Neural progenitor cell (in vitro differentiated cells): ENCODE measurements at regions not wholly inside any gene's neighbourhood (a gene's known extent, or its start where the extent isn't known, plus 50 kb on each side); places are given as distances from the start of the nearest gene placed in this dataset.
A peak's percentile ranks its signal among the peaks of the same experiment; 100 is the strongest.

ENCODE experiments used
- DNase-seq: peaks from one replicate; pipeline ENCODE4 v3.0.0-alpha.2; 2016; ENCODE audit warnings: low spot score
- H2AFZ ChIP-seq: fragments of 200-600 bp; sonication (generic); replicated peaks from 2 replicates; pipeline ENCODE4 v1.6.1; 2016; ENCODE audit warnings: antibody characterized with exemption
- H3F3A ChIP-seq: fragments of 200-600 bp; sonication (generic); 2 replicates; pipeline ENCODE4 v1.6.1; 2016; ENCODE audit warnings: antibody characterized with exemption, low read depth
- H3K27ac ChIP-seq: fragments of 200-600 bp; sonication (generic); 2 replicates; pipeline ENCODE4 v1.5.1; 2016; ENCODE audit warnings: mild to moderate bottlenecking
- H3K27me3 ChIP-seq: fragments of 200-600 bp; sonication (generic); 2 replicates; pipeline ENCODE4 v1.6.1; 2016; ENCODE audit warnings: mild to moderate bottlenecking, moderate library complexity
- H3K36me3 ChIP-seq: fragments of 200-600 bp; sonication (generic); 2 replicates; pipeline ENCODE4 v1.5.1; 2016
- H3K4me1 ChIP-seq: fragments of 200-600 bp; sonication (generic); 2 replicates; pipeline ENCODE4 v1.6.1; 2016; ENCODE audit warnings: mixed run types
- H3K4me2 ChIP-seq: fragments of 200-600 bp; sonication (generic); 2 replicates; pipeline ENCODE4 v1.6.1; 2016
- H3K4me3 ChIP-seq: fragments of 200-600 bp; sonication (generic); 2 replicates; pipeline ENCODE4 v1.5.1; 2016
- H3K79me2 ChIP-seq: fragments of 200-600 bp; sonication (generic); 2 replicates; pipeline ENCODE4 v1.6.1; 2016; ENCODE audit warnings: low read depth
- H3K9ac ChIP-seq: fragments of 200-600 bp; sonication (generic); 2 replicates; pipeline ENCODE4 v1.6.1; 2016
- H3K9me3 ChIP-seq: fragments of 200-600 bp; sonication (generic); 2 replicates; pipeline ENCODE4 v1.5.1; 2016; ENCODE audit warnings: low read depth
- H4K20me1 ChIP-seq: fragments of 200-600 bp; sonication (generic); 2 replicates; pipeline ENCODE4 v1.6.1; 2016; ENCODE audit warnings: low read depth
- H3K27ac Mint-ChIP-seq: 3 replicates; pipeline ENCODE4 v1.8.0; 2021; ENCODE audit warnings: mixed read lengths
- H3K27me3 Mint-ChIP-seq: 2 replicates; pipeline ENCODE4 v1.8.0; 2022; ENCODE audit warnings: low read depth, mild to moderate bottlenecking, inconsistent platforms, moderate library complexity, mixed read lengths; ENCODE audit not compliant: insufficient read depth
- H3K36me3 Mint-ChIP-seq: 3 replicates; pipeline ENCODE4 v1.8.0; 2021; ENCODE audit warnings: mixed read lengths
- H3K4me1 Mint-ChIP-seq: 3 replicates; pipeline ENCODE4 v1.8.0; 2021; ENCODE audit warnings: mixed read lengths
- H3K4me3 Mint-ChIP-seq: 3 replicates; pipeline ENCODE4 v1.8.0; 2021; ENCODE audit warnings: mild to moderate bottlenecking, moderate library complexity, mixed read lengths
- H3K9me3 Mint-ChIP-seq: 3 replicates; pipeline ENCODE4 v1.8.0; 2020; ENCODE audit warnings: mixed read lengths
- EZH2 ChIP-seq: fragments of 200-600 bp; sonication (generic); IDR thresholded peaks from 2 replicates; pipeline ENCODE4 v1.6.1; 2017; ENCODE audit warnings: antibody characterized with exemption, mild to moderate bottlenecking, moderate library complexity
- EZH2phosphoT487 ChIP-seq: fragments of 200-600 bp; sonication (generic); IDR thresholded peaks from 2 replicates; pipeline ENCODE4 v1.6.1; 2017; ENCODE audit warnings: antibody characterized with exemption
- TF ChIP-seq, protein P1 (sequence below): fragments of 200-600 bp; sonication (generic); IDR thresholded peaks from 2 replicates; pipeline ENCODE4 v1.5.1; 2017; ENCODE audit warnings: antibody characterized with exemption, mild to moderate bottlenecking

DNA sequence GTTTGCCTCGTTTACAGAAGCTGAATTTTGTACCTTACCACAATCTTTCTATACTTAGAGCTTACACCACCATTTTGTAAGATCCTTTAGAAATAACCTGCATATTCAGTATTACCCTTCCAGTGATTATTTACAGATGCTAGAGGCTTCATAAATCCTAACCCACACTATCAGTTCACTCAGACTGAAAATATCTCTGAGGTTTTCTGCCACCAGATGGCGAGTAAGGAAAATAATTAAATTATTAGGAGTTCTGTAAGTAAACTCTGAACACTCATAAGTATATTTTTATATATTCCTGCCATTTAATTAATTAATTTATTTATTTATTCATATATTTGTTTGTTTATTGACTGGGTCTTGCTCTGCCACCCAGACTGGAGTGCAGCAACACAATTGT, 1635.2 kb downstream of the PLA2G4A start:
- no peaks in the 10 kb centered on the region for H3K27me3 ChIP-seq
- DNase-seq = no peak
- H3K4me3 ChIP-seq = no peak overlapping the region
- H3K4me2 ChIP-seq = no peak overlapping the region
- H3K27ac Mint-ChIP-seq = no peak overlapping the region
- H3K36me3 ChIP-seq = no peaks in the 10 kb centered on the region
- no peaks in the 10 kb centered on the region for H3K79me2 ChIP-seq
- no peaks in the 10 kb centered on the region for H3K9me3 ChIP-seq
- no peaks in the 10 kb centered on the region for H3K27me3 Mint-ChIP-seq
- H4K20me1 ChIP-seq = no peaks in the 10 kb centered on the region
- H3K36me3 Mint-ChIP-seq = no peaks in the 10 kb centered on the region
- H3K4me1 ChIP-seq = no peaks in the 10 kb centered on the region
- no peaks in the 10 kb centered on the region for H3K9me3 Mint-ChIP-seq
- no peak overlapping the region for H3K4me3 Mint-ChIP-seq
- no peaks in the 10 kb centered on the region for H3F3A ChIP-seq
- H3K27ac ChIP-seq = no peak overlapping the region
- no peak overlapping the region for H3K9ac ChIP-seq
- H2AFZ ChIP-seq = peak overlapping the region; percentile 64
- TF ChIP-seq, protein P1, sequence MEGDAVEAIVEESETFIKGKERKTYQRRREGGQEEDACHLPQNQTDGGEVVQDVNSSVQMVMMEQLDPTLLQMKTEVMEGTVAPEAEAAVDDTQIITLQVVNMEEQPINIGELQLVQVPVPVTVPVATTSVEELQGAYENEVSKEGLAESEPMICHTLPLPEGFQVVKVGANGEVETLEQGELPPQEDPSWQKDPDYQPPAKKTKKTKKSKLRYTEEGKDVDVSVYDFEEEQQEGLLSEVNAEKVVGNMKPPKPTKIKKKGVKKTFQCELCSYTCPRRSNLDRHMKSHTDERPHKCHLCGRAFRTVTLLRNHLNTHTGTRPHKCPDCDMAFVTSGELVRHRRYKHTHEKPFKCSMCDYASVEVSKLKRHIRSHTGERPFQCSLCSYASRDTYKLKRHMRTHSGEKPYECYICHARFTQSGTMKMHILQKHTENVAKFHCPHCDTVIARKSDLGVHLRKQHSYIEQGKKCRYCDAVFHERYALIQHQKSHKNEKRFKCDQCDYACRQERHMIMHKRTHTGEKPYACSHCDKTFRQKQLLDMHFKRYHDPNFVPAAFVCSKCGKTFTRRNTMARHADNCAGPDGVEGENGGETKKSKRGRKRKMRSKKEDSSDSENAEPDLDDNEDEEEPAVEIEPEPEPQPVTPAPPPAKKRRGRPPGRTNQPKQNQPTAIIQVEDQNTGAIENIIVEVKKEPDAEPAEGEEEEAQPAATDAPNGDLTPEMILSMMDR = peak; percentile 13
- TF ChIP-seq EZH2 = no peak
- H3K4me1 Mint-ChIP-seq = no peaks in the 10 kb centered on the region

- TF ChIP-seq EZH2 (no peak), EZH2phosphoT487 (no peak)
- TF ChIP-seq, protein P1 = no peak
- no peak overlapping the region for H2AFZ ChIP-seq
- H4K20me1 ChIP-seq = no peaks in the 10 kb centered on the region
- Mint-ChIP-seq H3K27ac (no peak overlapping the region), H3K4me3 (no peak overlapping the region), H3K36me3 (no peaks in the 10 kb centered on the region), H3K4me1 (no peaks in the 10 kb centered on the region), H3K9me3 (no peaks in the 10 kb centered on the region), H3K27me3 (no peaks in the 10 kb centered on the region)
- no peaks in the 10 kb centered on the region for H3K79me2 ChIP-seq
- no peaks in the 10 kb centered on the region for H3K4me1 ChIP-seq
- H3K27me3 ChIP-seq = no peaks in the 10 kb centered on the region
- no peak overlapping the region for H3K4me3 ChIP-seq
- no peak overlapping the region for H3K9ac ChIP-seq
- no peaks in the 10 kb centered on the region for H3F3A ChIP-seq
- no peak overlapping the region for H3K27ac ChIP-seq
- H3K9me3 ChIP-seq = no peaks in the 10 kb centered on the region
- DNase-seq = no peak
- no peak overlapping the region for H3K4me2 ChIP-seq
- H3K36me3 ChIP-seq = no peaks in the 10 kb centered on the region
Observed at GRCh38 chr1:188466539-188466938, 1637.8 kb downstream of the PLA2G4A start.

- Histone ChIP-seq H3K4me2 (no peak overlapping the region), H3K27ac (no peak overlapping the region), H2AFZ (no peak overlapping the region), H4K20me1 (no peaks in the 10 kb centered on the region), H3K27me3 (no peaks in the 10 kb centered on the region), H3K9me3 (no peaks in the 10 kb centered on the region), H3F3A (no peaks in the 10 kb centered on the region), H3K79me2 (no peaks in the 10 kb centered on the region), H3K4me3 (no peak overlapping the region), H3K36me3 (no peaks in the 10 kb centered on the region), H3K4me1 (no peaks in the 10 kb centered on the region), H3K9ac (no peak overlapping the region)
- Mint-ChIP-seq H3K36me3 (no peaks in the 10 kb centered on the region), H3K4me1 (no peaks in the 10 kb centered on the region), H3K9me3 (no peaks in the 10 kb centered on the region), H3K4me3 (no peak overlapping the region), H3K27me3 (no peaks in the 10 kb centered on the region), H3K27ac (no peak overlapping the region)
- TF ChIP-seq EZH2phosphoT487 (no peak), EZH2 (no peak)
- TF ChIP-seq, protein P1 = no peak
- no peak for DNase-seq
Observed at GRCh38 chr1:188476606-188477005, 1647.9 kb downstream of the PLA2G4A start.
